ENCODE measurements at regions not wholly inside any gene's neighbourhood (a gene's known extent, or its start where the extent isn't known, plus 50 kb on each side); places are given as distances from the start of the nearest gene placed in this dataset.

DNA sequence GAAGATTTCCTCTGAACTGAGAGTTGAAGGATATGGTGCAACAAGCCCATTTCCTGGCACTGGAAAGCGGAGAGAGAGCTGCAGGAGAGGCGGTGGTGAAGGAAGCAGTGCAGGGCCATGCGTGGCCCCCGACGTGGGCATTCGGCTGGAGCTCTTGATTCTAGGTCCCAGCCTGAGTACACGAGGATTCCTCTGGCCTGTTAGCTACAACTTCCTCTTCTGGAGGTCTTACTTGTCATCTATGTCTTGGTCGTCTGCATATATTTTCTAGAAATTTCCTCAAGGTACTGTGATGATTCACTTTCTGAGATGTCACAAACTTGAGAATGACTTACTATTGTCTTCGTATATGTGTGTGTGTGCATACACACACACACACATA lies 59.2 kb upstream of the JAZF1 start:
- TF ChIP-seq POLR2A (IDR thresholded peaks at IDR 0.05), result no peak
- TF ChIP-seq, protein P1, sequence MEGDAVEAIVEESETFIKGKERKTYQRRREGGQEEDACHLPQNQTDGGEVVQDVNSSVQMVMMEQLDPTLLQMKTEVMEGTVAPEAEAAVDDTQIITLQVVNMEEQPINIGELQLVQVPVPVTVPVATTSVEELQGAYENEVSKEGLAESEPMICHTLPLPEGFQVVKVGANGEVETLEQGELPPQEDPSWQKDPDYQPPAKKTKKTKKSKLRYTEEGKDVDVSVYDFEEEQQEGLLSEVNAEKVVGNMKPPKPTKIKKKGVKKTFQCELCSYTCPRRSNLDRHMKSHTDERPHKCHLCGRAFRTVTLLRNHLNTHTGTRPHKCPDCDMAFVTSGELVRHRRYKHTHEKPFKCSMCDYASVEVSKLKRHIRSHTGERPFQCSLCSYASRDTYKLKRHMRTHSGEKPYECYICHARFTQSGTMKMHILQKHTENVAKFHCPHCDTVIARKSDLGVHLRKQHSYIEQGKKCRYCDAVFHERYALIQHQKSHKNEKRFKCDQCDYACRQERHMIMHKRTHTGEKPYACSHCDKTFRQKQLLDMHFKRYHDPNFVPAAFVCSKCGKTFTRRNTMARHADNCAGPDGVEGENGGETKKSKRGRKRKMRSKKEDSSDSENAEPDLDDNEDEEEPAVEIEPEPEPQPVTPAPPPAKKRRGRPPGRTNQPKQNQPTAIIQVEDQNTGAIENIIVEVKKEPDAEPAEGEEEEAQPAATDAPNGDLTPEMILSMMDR (IDR thresholded peaks at IDR 0.05 in 4 of 5, conservative IDR thresholded peaks at IDR 0.05 in 1 of 5), result no peak
